OCI-LY3 (cell line): ENCODE measurements at regions not wholly inside any gene's neighbourhood (a gene's known extent, or its start where the extent isn't known, plus 50 kb on each side); places are given as distances from the start of the nearest gene placed in this dataset.

Experiments
- H2AFZ ChIP-seq: fragments of 200-600, 300-600 bp; shearing (Covaris generic); 2 replicates; pipeline ENCODE4 v1.6.0; 2014; ENCODE audit warnings: antibody characterized with exemption, low read depth, low read length
- H3K27ac ChIP-seq: fragments of 200-600, 300-600 bp; sonication (generic); 2 replicates; pipeline ENCODE4 v1.5.1; 2014; ENCODE audit warnings: mild to moderate bottlenecking, low read length, moderate library complexity, mixed read lengths
- H3K27me3 ChIP-seq: fragments of 200-600, 300-600 bp; sonication (generic); 2 replicates; pipeline ENCODE4 v1.6.1; 2014; ENCODE audit warnings: low read depth, low read length, mixed read lengths
- H3K36me3 ChIP-seq: fragments of 200-600, 300-600 bp; sonication (generic); replicated peaks from 2 replicates; pipeline ENCODE3; 2014; ENCODE audit warnings: low read depth, low read length, mixed read lengths
- H3K4me1 ChIP-seq: fragments of 300-600, 200-600 bp; sonication (generic); 2 replicates; pipeline ENCODE4 v1.6.1; 2014; ENCODE audit warnings: low read length, mixed read lengths
- H3K4me2 ChIP-seq: fragments of 200-600, 300-600 bp; sonication (generic); 2 replicates; pipeline ENCODE4 v1.6.1; 2014; ENCODE audit warnings: low read length, mixed read lengths
- H3K4me3 ChIP-seq: fragments of 300-600, 200-600 bp; sonication (generic); 2 replicates; pipeline ENCODE4 v1.5.1; 2014; ENCODE audit warnings: antibody characterized with exemption, mild to moderate bottlenecking, low read length, moderate library complexity
- H3K79me2 ChIP-seq: fragments of 300-600, 200-600 bp; shearing (Covaris generic); 2 replicates; pipeline ENCODE4 v1.6.1; 2014; ENCODE audit warnings: mild to moderate bottlenecking, low read length, mixed read lengths
- H3K9ac ChIP-seq: fragments of 300-600, 200-600 bp; shearing (Covaris generic); 2 replicates; pipeline ENCODE4 v1.6.0; 2014; ENCODE audit warnings: mild to moderate bottlenecking, low read length, moderate library complexity
- H3K9me3 ChIP-seq: fragments of 200-600, 300-600 bp; shearing (Covaris generic); 2 replicates; pipeline ENCODE4 v1.6.1; 2014; ENCODE audit warnings: low read length, mixed read lengths; ENCODE audit not compliant: insufficient read depth
- H4K20me1 ChIP-seq: fragments of 200-600, 300-600 bp; sonication (generic); 2 replicates; pipeline ENCODE4 v1.6.1; 2016; ENCODE audit warnings: low read length, mixed read lengths; ENCODE audit not compliant: insufficient read depth
- CTCF ChIP-seq: fragments of 200-600, 300-600 bp; sonication (generic); IDR thresholded peaks from 2 replicates; pipeline ENCODE4 v1.5.1; 2014; ENCODE audit warnings: antibody characterized with exemption, low read length, low read depth
- EZH2phosphoT487 ChIP-seq: fragments of 200-600 bp; shearing (Covaris generic); IDR thresholded peaks from 2 replicates; pipeline ENCODE4 v1.6.1; 2018; ENCODE audit warnings: antibody characterized with exemption, mixed run types, low read depth

GRCh38 chr10:18743926-18744325, 84.7 kb downstream of the ARL5B start:
- no peak for TF ChIP-seq EZH2phosphoT487
- no peak for TF ChIP-seq CTCF
- Histone ChIP-seq H3K9ac (no peak overlapping the region), H3K79me2 (no peaks in the 10 kb centered on the region), H3K4me2 (no peak overlapping the region), H3K27ac (no peak overlapping the region), H2AFZ (no peak overlapping the region), H3K36me3 (no peaks in the 10 kb centered on the region), H4K20me1 (no peaks in the 10 kb centered on the region), H3K9me3 (no peaks in the 10 kb centered on the region), H3K4me3 (no peak overlapping the region), H3K27me3 (no peaks in the 10 kb centered on the region), H3K4me1 (no peaks in the 10 kb centered on the region)

GRCh38 chr10:18753312-18753895, 94.2 kb downstream of the ARL5B start:
- H2AFZ ChIP-seq: no peak overlapping the region
- no peaks in the 10 kb centered on the region for H3K4me1 ChIP-seq
- H3K9ac ChIP-seq: no peak overlapping the region
- H3K36me3 ChIP-seq: no peaks in the 10 kb centered on the region
- H3K27ac ChIP-seq: no peak overlapping the region
- H4K20me1 ChIP-seq: no peaks in the 10 kb centered on the region
- no peaks in the 10 kb centered on the region for H3K9me3 ChIP-seq
- H3K4me3 ChIP-seq: no peak overlapping the region
- H3K79me2 ChIP-seq: no peaks in the 10 kb centered on the region
- no peak for TF ChIP-seq CTCF
- TF ChIP-seq EZH2phosphoT487: no peak
- H3K27me3 ChIP-seq: no peaks in the 10 kb centered on the region
- H3K4me2 ChIP-seq: no peak overlapping the region

- H3K36me3 ChIP-seq: no peaks in the 10 kb centered on the region
- no peak overlapping the region for H3K4me2 ChIP-seq
- no peaks in the 10 kb centered on the region for H3K79me2 ChIP-seq
- H4K20me1 ChIP-seq: no peaks in the 10 kb centered on the region
- no peak overlapping the region for H3K4me3 ChIP-seq
- H2AFZ ChIP-seq: no peak overlapping the region
- no peak overlapping the region for H3K9ac ChIP-seq
- TF ChIP-seq CTCF (no peak), EZH2phosphoT487 (no peak)
- H3K4me1 ChIP-seq: no peaks in the 10 kb centered on the region
- H3K9me3 ChIP-seq: no peaks in the 10 kb centered on the region
- H3K27ac ChIP-seq: no peak overlapping the region
- no peaks in the 10 kb centered on the region for H3K27me3 ChIP-seq
Observed at GRCh38 chr10:18759575-18759974, 100.3 kb downstream of the ARL5B start.

- TF ChIP-seq CTCF (no peak), EZH2phosphoT487 (no peak)
- Histone ChIP-seq H3K4me1 (no peaks in the 10 kb centered on the region), H3K4me2 (no peak overlapping the region), H3K27me3 (no peaks in the 10 kb centered on the region), H3K27ac (no peak overlapping the region), H2AFZ (no peak overlapping the region), H4K20me1 (no peaks in the 10 kb centered on the region), H3K4me3 (no peak overlapping the region), H3K79me2 (no peaks in the 10 kb centered on the region), H3K36me3 (no peaks in the 10 kb centered on the region), H3K9ac (no peak overlapping the region), H3K9me3 (no peaks in the 10 kb centered on the region)
Observed at GRCh38 chr10:18760836-18761235, 101.6 kb downstream of the ARL5B start.
